SK-N-SH (cell line): ENCODE measurements at regions not wholly inside any gene's neighbourhood (a gene's known extent, or its start where the extent isn't known, plus 50 kb on each side); places are given as distances from the start of the nearest gene placed in this dataset.
A peak's percentile ranks its signal among the peaks of the same experiment; 100 is the strongest.

Source experiments
- CTCF ChIA-PET: fragments of 300-600, 350-600 bp; formaldehyde crosslinking; extraction: SDS; loops from one replicate; lab custom pipeline; 2021; lab: Yijun Ruan, JAX
- POLR2A ChIA-PET: fragments of 350-600 bp; sonication (Branson Sonifier 250); formaldehyde crosslinking; extraction: SDS; loops from one replicate; lab custom pipeline; 2020; ENCODE audit warnings: antibody characterized with exemption, inconsistent platforms; lab: Yijun Ruan, JAX
- DNase-seq: peaks from one replicate; pipeline ENCODE4 v3.0.0; 2012
- H2AFZ ChIP-seq: fragments of 200-600 bp; sonication (generic); 2 replicates; pipeline ENCODE4 v1.8.1; 2016; ENCODE audit warnings: antibody characterized with exemption, mild to moderate bottlenecking, low read depth
- H3F3A ChIP-seq: fragments of 200-600 bp; sonication (generic); replicated peaks from 2 replicates; pipeline ENCODE3; 2016; ENCODE audit warnings: antibody characterized with exemption, mild to moderate bottlenecking; ENCODE audit not compliant: insufficient read depth
- H3K27ac ChIP-seq, 2 experiments: fragments of 200-500 bp in 1 of 2; fragments of 200-600 bp in 1 of 2; sonication (Bioruptor generic) in 1 of 2; sonication (generic), shearing (Covaris generic) in 1 of 2; 2 replicates each; pipeline versions ENCODE4 v1.5.1 to v1.6.1; 2014 to 2016; ENCODE audit warnings: low read depth in 2 of 2, inconsistent platforms in 1 of 2, low read length in 1 of 2, mild to moderate bottlenecking in 1 of 2, mixed read lengths in 1 of 2
- H3K27me3 ChIP-seq: fragments of 200-600 bp; sonication (generic), shearing (Covaris generic); 2 replicates; pipeline ENCODE4 v1.6.1; 2016; ENCODE audit warnings: mixed run types; ENCODE audit not compliant: insufficient read depth
- H3K36me3 ChIP-seq, 2 experiments: fragments of 200-500 bp in 1 of 2; fragments of 200-600 bp in 1 of 2; sonication (Bioruptor generic) in 1 of 2; sonication (generic) in 1 of 2; replicated peaks in 1 of 2; 2 replicates each; pipeline versions ENCODE3 to v1.5.1; 2014 to 2016; ENCODE audit warnings: low read length in 1 of 2, mild to moderate bottlenecking in 1 of 2; ENCODE audit not compliant: insufficient read depth in 2 of 2, control insufficient read depth in 1 of 2
- H3K4me1 ChIP-seq, 2 experiments: fragments of 200-500 bp in 1 of 2; fragments of 200-600 bp in 1 of 2; sonication (Bioruptor generic) in 1 of 2; sonication (generic), shearing (Covaris generic) in 1 of 2; 2 replicates each; pipeline versions ENCODE4 v1.5.1 to v1.6.1; 2014 to 2016; ENCODE audit warnings: low read depth in 1 of 2, low read length in 1 of 2, mixed run types in 1 of 2; ENCODE audit not compliant: insufficient read depth in 2 of 2, control insufficient read depth in 1 of 2
- H3K4me2 ChIP-seq: fragments of 200-600 bp; sonication (generic), shearing (Covaris generic); 2 replicates; pipeline ENCODE4 v1.6.1; 2017; ENCODE audit warnings: mixed run types
- H3K4me3 ChIP-seq, 2 experiments: fragments of 200-500 bp in 1 of 2; fragments of 200-600 bp in 1 of 2; sonication (Bioruptor generic) in 1 of 2; sonication (generic), shearing (Covaris generic) in 1 of 2; 2 replicates each; pipeline versions ENCODE4 v1.5.1 to v1.8.1; 2014 to 2016; ENCODE audit warnings: low read depth in 2 of 2, inconsistent platforms in 1 of 2, low read length in 1 of 2, mild to moderate bottlenecking in 1 of 2, mixed read lengths in 1 of 2, moderate library complexity in 1 of 2
- H3K79me2 ChIP-seq: fragments of 200-600 bp; sonication (generic); 2 replicates; pipeline ENCODE4 v1.8.1; 2017; ENCODE audit warnings: mild to moderate bottlenecking; ENCODE audit not compliant: insufficient read depth
- H3K9ac ChIP-seq: fragments of 200-600 bp; sonication (generic); 2 replicates; pipeline ENCODE4 v1.6.1; 2017; ENCODE audit warnings: mixed run types
- H3K9me2 ChIP-seq: fragments of 200-600 bp; sonication (generic); 2 replicates; pipeline ENCODE4 v1.6.1; 2017; ENCODE audit warnings: mixed run types
- H3K9me3 ChIP-seq: fragments of 200-600 bp; sonication (generic); 2 replicates; pipeline ENCODE4 v1.6.1; 2017; ENCODE audit warnings: mixed run types, mild to moderate bottlenecking, moderate library complexity
- H4K20me1 ChIP-seq: fragments of 200-600 bp; sonication (generic); 2 replicates; pipeline ENCODE4 v1.6.1; 2017; ENCODE audit warnings: mild to moderate bottlenecking, mixed run types; ENCODE audit not compliant: insufficient read depth
- CHD2 ChIP-seq: fragments of 150-350 bp; IDR thresholded peaks from 2 replicates; pipeline ENCODE4 v1.6.1; 2018; ENCODE audit warnings: low read length; ENCODE audit not compliant: partially characterized antibody
- CTCF ChIP-seq: fragments of 200-600 bp; sonication (generic); IDR thresholded peaks from 2 replicates; pipeline ENCODE4 v1.6.1; 2017; ENCODE audit warnings: antibody characterized with exemption, mild to moderate bottlenecking, moderate library complexity
- ELF1 ChIP-seq: IDR thresholded peaks from 2 replicates; pipeline ENCODE4 v1.4.0; 2012
- EP300 ChIP-seq, 2 experiments: IDR thresholded peaks; 2 replicates each; pipeline versions ENCODE4 v1.4.0 to v1.6.1; 2012; ENCODE audit warnings: borderline replicate concordance in 1 of 2, low read depth in 1 of 2, low read length in 1 of 2
- EZH2phosphoT487 ChIP-seq: fragments of 200-600 bp; sonication (generic); IDR thresholded peaks from 2 replicates; pipeline ENCODE4 v1.6.1; 2017; ENCODE audit warnings: low read depth, mixed run types, mild to moderate bottlenecking, antibody characterized with exemption, moderate library complexity, borderline replicate concordance
- FOXJ3 ChIP-seq: sonication (generic); formaldehyde crosslinking; IDR thresholded peaks from 2 replicates; pipeline ENCODE4 v1.5.1; 2020; ENCODE audit warnings: mild to moderate bottlenecking, missing genetic modification reagents
- GATA2 ChIP-seq: sonication (generic); formaldehyde crosslinking; IDR thresholded peaks from 2 replicates; pipeline ENCODE4 v1.5.0; 2020; ENCODE audit warnings: mild to moderate bottlenecking, missing genetic modification reagents
- IRF3 ChIP-seq: fragments of 150-350 bp; IDR thresholded peaks from 2 replicates; pipeline ENCODE4 v1.6.1; 2016; ENCODE audit warnings: mild to moderate bottlenecking, low read depth, low read length
- MAX ChIP-seq: IDR thresholded peaks from 2 replicates; pipeline ENCODE4 v1.4.0; 2012; ENCODE audit warnings: low read depth
- NFIC ChIP-seq: IDR thresholded peaks from 2 replicates; pipeline ENCODE4 v1.4.0; 2012; ENCODE audit warnings: borderline replicate concordance
- NRF1 ChIP-seq: IDR thresholded peaks from 2 replicates; pipeline ENCODE4 v1.6.1; 2012; ENCODE audit warnings: low read depth, mild to moderate bottlenecking, low read length
- RFX5 ChIP-seq: IDR thresholded peaks from 2 replicates; pipeline ENCODE4 v1.6.1; 2012; ENCODE audit warnings: mild to moderate bottlenecking, improper control_type of control experiment, low read length
- SIN3A ChIP-seq: IDR thresholded peaks from 2 replicates; pipeline ENCODE4 v1.6.1; 2012; ENCODE audit warnings: low read depth, mild to moderate bottlenecking, low read length, moderate library complexity, borderline replicate concordance
- SMC3 ChIP-seq: IDR thresholded peaks from 2 replicates; pipeline ENCODE4 v1.6.1; 2012; ENCODE audit warnings: low read depth, low read length, improper control_type of control experiment
- TCF12 ChIP-seq: IDR thresholded peaks from 2 replicates; pipeline ENCODE4 v1.4.0; 2012
- TEAD4 ChIP-seq: IDR thresholded peaks from 2 replicates; pipeline ENCODE4 v1.4.0; 2012; ENCODE audit warnings: mild to moderate bottlenecking, borderline replicate concordance; ENCODE audit not compliant: insufficient read depth
- USF1 ChIP-seq: IDR thresholded peaks from 2 replicates; pipeline ENCODE4 v1.4.0; 2012; ENCODE audit warnings: low read depth, borderline replicate concordance
- USF2 ChIP-seq: fragments of 150-350 bp; IDR thresholded peaks from 2 replicates; pipeline ENCODE4 v1.6.1; 2017; ENCODE audit warnings: antibody characterized with exemption, low read length, low read depth, borderline replicate concordance
- WGBS: methylation state at CpG from one replicate; pipeline ENCODE4 v1.1.6; 2017; ENCODE audit warnings: low lambda C conversion rate; 5-methylcytosine and 5-hydroxymethylcytosine counted together

- Histone ChIP-seq H3K9me2 (no peaks in the 10 kb centered on the region), H3F3A (peaks cover 14% of the 10 kb centered on the region), H3K9ac (no peak overlapping the region), H3K79me2 (no peaks in the 10 kb centered on the region), H3K27me3 (no peaks in the 10 kb centered on the region), H4K20me1 (no peaks in the 10 kb centered on the region), H3K4me1 (peaks cover 12 to 13% of the 10 kb centered on the region in 2 experiments; a peak in 3 of 4 replicates), H3K4me2 (no peak overlapping the region), H3K4me3 (no peak overlapping the region), H3K27ac (peak overlapping the region; percentile 5 to 39; a peak in 3 of 4 replicates), H2AFZ (no peak overlapping the region), H3K9me3 (no peaks in the 10 kb centered on the region), H3K36me3 (no peaks in the 10 kb centered on the region)
- POLR2A ChIA-PET = no interaction called here
- no peak for TF ChIP-seq IRF3
- TF ChIP-seq SIN3A = no peak
- TF ChIP-seq CTCF = no peak
- TF ChIP-seq RFX5 = no peak
- no peak for TF ChIP-seq TCF12
- TF ChIP-seq MAX = no peak
- TF ChIP-seq NFIC = no peak
- no peak for TF ChIP-seq TEAD4
- TF ChIP-seq CHD2 = no peak
- TF ChIP-seq EP300 (IDR thresholded peaks at IDR 0.05; ENCODE audit: borderline replicate concordance in 1 of 2, low read depth in 1 of 2, low read length in 1 of 2) = no peak
- no peak for TF ChIP-seq ELF1
- TF ChIP-seq USF2 = no peak
- TF ChIP-seq USF1 = no peak
- no peak for TF ChIP-seq GATA2 (CRISPR knock-in tag)
- no peak for TF ChIP-seq NRF1
- no peak for TF ChIP-seq SMC3
- TF ChIP-seq EZH2phosphoT487 = no peak
- TF ChIP-seq FOXJ3 (CRISPR knock-in tag) = no peak
- CTCF ChIA-PET = no interaction called here
- no peak for DNase-seq
- WGBS = 65% methylated on average over 5 of the region's 5 CpGs
These were observed 218.1 kb upstream of the NREP start for GRCh38 chr5:111975133-111975532.
